ENCODE measurements at regions not wholly inside any gene's neighbourhood (a gene's known extent, or its start where the extent isn't known, plus 50 kb on each side); places are given as distances from the start of the nearest gene placed in this dataset.

DNA sequence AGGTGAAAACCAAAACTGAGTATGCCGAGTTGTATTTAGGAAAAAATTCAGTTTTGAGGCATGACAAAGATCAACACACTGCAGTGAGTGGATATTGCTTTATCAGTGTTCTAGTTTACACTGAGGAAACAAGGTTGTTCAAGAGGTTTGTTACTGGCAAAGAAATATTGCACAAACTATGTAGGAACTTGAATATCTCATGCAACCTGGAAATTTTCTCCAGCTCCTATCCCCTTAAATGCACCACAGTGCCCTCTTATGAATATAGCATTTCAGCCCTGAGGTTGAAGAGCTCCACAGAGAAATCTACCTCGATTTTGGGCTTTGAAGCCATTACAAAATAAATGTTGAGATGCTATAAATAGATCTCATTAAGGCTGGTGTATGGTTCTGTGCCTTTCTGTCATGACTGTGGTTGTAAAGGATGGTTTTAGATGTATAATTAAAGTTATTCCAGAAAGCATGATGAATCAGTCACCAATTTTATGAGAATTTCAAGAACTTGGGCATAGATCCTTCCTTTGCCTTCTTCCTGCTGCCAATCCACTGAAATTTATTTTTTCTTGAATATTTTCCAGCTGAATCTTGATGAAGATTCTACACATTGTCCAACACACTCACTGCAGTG, 159.3 kb downstream of the SPATA31D1 start:
- in situ Hi-C loops (cut with HindIII; ENCODE audit: low sequenced_read_pairs), result no loop called here
- no peak for DNase-seq (ENCODE audit: low spot score)

DNA sequence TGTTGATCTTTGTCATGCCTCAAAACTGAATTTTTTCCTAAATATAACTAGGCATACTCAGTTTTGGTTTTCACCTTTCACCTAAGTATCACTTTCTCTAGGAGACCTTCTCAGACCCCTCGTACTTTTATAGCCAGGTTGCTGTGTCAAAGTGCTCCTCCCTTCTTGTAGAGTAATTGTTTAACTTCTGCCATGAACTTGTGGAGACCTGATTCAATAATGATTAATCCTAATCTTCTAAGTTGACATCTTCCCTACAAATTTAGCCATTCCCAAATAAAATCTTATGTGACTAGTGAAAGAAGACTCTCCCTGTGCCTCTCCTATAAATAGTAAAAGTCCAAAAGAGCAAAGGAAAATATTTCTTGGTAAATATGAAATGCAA, 159.8 kb downstream of the SPATA31D1 start:
- in situ Hi-C loops (cut with HindIII; ENCODE audit: low sequenced_read_pairs), result no loop called here
- DNase-seq (ENCODE audit: low spot score), result no peak

- in situ Hi-C loops (cut with HindIII; ENCODE audit: low sequenced_read_pairs), result no loop called here
These were observed 160.4 kb downstream of the SPATA31D1 start for GRCh38 chr9:82148901-82149461.

DNA sequence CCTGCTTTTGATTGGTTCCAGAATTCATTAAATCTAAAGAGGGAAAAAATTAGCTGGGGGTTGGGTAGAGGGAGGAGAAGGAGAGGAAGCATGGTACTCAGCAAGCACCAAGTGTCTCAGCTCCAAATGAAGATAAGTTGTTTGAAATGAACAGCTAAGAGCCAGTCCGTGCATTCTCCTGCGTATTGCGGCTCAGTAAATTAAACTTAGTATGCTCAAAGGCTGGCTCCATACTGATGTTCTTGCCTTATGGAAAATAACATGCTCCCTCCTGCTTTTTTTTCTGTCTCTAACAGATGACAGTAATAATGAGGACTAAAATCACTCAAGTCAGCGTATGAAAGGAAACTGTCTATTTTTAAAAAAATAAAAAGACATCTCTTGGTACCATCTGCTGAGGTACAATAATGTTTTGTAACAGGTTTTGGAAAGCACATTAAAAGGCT, 161.0 kb downstream of the SPATA31D1 start:
- DNase-seq (ENCODE audit: low spot score), result peak; percentile 78
- in situ Hi-C loops (cut with HindIII; ENCODE audit: low sequenced_read_pairs), result no loop called here

More at GRCh38 chr9:82148901-82149461, 160.4 kb downstream of the SPATA31D1 start:
- DNase-seq (ENCODE audit: low spot score), result peak; percentile 17

DNA sequence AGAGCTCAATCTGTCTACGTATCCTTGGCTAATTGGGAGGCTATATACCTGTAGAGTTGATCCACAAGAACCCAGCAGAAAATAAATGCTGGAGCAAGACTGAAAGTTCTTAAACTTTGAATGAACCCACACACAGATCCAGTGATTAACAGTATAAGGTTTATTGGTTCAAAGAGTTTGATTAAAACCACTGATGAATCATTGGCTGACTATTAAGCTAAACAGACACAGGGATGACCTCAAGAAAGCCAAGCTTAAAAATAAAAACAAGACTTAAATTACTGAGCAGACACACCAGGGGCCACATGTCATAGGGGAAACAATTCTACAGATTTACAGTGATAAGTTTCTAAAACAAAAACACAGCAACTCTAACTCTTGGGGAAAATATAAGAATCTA, 163.6 kb downstream of the SPATA31D1 start:
- no peak for DNase-seq (ENCODE audit: low spot score)

GRCh38 chr9:82153032-82153431, 164.5 kb downstream of the SPATA31D1 start:
- DNase-seq (ENCODE audit: low spot score), result no peak
- in situ Hi-C loops (cut with HindIII; ENCODE audit: low sequenced_read_pairs), result no loop called here

More for the DNA sequence above, 163.6 kb downstream of the SPATA31D1 start:
- in situ Hi-C loops (cut with HindIII; ENCODE audit: low sequenced_read_pairs), result no loop called here

- in situ Hi-C loops (cut with HindIII; ENCODE audit: low sequenced_read_pairs), result no loop called here
- DNase-seq (ENCODE audit: low spot score), result no peak
These were observed 166.0 kb downstream of the SPATA31D1 start for GRCh38 chr9:82154573-82154972.

GRCh38 chr9:82161876-82162275, 173.3 kb downstream of the SPATA31D1 start:
- in situ Hi-C loops (cut with HindIII; ENCODE audit: low sequenced_read_pairs), result no loop called here
- DNase-seq (ENCODE audit: low spot score), result no peak

GRCh38 chr9:82164159-82164558, 175.6 kb downstream of the SPATA31D1 start:
- in situ Hi-C loops (cut with HindIII; ENCODE audit: low sequenced_read_pairs), result no loop called here

DNA sequence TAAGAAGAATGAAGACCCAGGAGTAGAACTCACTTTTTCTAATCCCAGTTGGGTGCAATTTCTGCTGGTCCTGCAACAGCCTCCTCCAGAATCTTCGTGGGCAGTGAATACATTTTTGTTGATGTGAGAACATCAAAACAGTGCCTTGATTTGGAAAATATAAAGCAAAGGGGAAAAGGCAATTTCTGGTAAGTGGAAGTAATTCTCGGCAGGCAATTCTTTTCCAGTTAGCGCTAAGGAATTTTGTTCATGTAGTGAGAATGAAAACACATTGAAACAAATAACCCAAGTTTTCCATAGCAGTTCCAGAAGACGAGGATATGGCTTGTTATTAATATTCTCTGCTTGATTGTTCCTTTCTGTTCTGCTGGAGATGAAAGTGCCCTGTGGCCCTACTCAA, 178.7 kb downstream of the SPATA31D1 start:
- DNase-seq (ENCODE audit: low spot score), result no peak

More at GRCh38 chr9:82164159-82164558, 175.6 kb downstream of the SPATA31D1 start:
- no peak for DNase-seq (ENCODE audit: low spot score)

GRCh38 chr9:82168585-82168984, 180.0 kb downstream of the SPATA31D1 start:
- no peak for DNase-seq (ENCODE audit: low spot score)
- in situ Hi-C loops (cut with HindIII; ENCODE audit: low sequenced_read_pairs), result no loop called here

More for the DNA sequence above, 178.7 kb downstream of the SPATA31D1 start:
- in situ Hi-C loops (cut with HindIII; ENCODE audit: low sequenced_read_pairs), result no loop called here

GRCh38 chr9:82170866-82171265, 182.3 kb downstream of the SPATA31D1 start:
- in situ Hi-C loops (cut with HindIII; ENCODE audit: low sequenced_read_pairs), result no loop called here

GRCh38 chr9:82171271-82171670, 182.7 kb downstream of the SPATA31D1 start:
- DNase-seq (ENCODE audit: low spot score), result no peak
- in situ Hi-C loops (cut with HindIII; ENCODE audit: low sequenced_read_pairs), result no loop called here

More at GRCh38 chr9:82170866-82171265, 182.3 kb downstream of the SPATA31D1 start:
- no peak for DNase-seq (ENCODE audit: low spot score)

- DNase-seq (ENCODE audit: low spot score), result no peak
- in situ Hi-C loops (cut with HindIII; ENCODE audit: low sequenced_read_pairs), result no loop called here
These were observed 192.1 kb downstream of the SPATA31D1 start for GRCh38 chr9:82180711-82181110.

DNA sequence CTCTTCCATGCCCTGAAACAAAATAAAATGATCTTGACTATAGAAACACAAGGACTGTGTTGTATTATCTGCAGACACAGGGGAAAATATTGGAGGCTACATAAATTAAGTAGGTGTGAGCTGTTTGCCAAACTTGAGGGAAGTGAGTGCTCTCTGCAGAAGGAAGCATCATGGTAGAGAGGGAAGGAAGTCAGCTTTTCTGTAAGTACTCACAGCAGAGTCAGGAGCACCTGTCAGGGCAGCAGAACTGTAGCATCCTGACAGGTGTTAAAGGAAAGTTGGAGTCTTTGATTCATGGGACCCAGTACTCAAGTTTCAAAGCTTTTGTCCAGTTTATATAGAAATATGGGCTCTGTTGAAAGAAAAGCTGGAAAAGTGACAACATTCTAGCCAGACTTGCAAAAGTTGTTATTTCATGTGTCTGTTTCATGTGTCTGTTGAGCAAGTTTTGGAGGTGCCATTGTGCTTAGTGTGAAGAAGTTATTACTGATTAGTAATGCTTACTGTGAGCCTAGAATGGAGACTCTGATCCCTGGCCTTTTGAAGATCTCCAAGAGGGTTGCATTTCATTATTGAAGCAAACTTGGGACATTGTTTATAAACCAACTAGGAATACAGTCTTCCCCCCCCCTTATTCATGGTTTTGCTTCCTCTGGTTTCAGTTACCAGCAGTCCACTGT, 194.7 kb downstream of the SPATA31D1 start:
- DNase-seq (ENCODE audit: low spot score), result no peak
- in situ Hi-C loops (cut with HindIII; ENCODE audit: low sequenced_read_pairs), result no loop called here

DNA sequence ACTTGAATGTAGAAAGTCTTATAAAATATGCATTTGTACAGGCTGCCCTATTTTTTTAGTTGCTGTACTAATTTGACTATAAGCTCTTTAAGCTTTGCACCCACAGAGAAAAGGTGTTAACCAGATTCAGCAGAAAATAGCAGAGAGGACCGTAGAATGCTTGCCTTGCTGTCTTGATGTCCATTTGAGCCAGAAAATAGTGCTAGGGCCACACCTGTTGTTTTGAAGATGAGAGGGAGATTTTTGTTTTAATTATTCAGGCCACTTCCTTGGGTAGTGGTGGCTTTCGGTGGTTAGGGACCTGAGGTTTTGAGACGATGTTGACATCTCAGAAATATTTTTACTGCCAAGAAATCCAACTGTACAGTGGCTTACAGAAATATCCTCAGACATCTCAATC, 196.0 kb downstream of the SPATA31D1 start:
- DNase-seq (ENCODE audit: low spot score), result no peak
- in situ Hi-C loops (cut with HindIII; ENCODE audit: low sequenced_read_pairs), result no loop called here

DNA sequence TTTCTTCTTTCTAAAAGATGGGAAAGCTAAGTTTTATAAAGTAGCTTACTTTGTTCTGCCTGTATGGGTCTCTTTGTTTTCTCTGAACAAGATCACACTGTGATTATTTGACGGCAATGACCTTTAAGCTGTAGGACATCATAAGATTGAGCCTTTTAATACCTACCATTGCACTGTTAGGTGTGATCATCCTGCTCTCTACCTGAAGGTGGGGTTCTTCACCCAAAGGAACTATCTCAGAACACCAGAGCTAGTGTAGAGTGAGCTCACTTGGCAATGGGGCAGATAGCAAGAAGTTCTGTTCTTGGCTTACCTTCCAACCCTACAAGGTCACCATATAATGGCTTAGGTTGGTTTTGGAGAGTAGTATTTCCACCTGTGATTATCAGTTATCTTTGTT, 200.2 kb downstream of the SPATA31D1 start:
- in situ Hi-C loops (cut with HindIII; ENCODE audit: low sequenced_read_pairs), result no loop called here

GRCh38 chr9:82191082-82191770, 202.7 kb downstream of the SPATA31D1 start:
- no peak for DNase-seq (ENCODE audit: low spot score)
- in situ Hi-C loops (cut with HindIII; ENCODE audit: low sequenced_read_pairs), result no loop called here

More for the DNA sequence above, 200.2 kb downstream of the SPATA31D1 start:
- DNase-seq (ENCODE audit: low spot score), result no peak

- no peak for DNase-seq (ENCODE audit: low spot score)
- in situ Hi-C loops (cut with HindIII; ENCODE audit: low sequenced_read_pairs), result no loop called here
These were observed 203.6 kb downstream of the SPATA31D1 start for GRCh38 chr9:82192211-82192610.
